Breast epithelium (tissue), 4 donors: ENCODE measurements at regions not wholly inside any gene's neighbourhood (a gene's known extent, or its start where the extent isn't known, plus 50 kb on each side); places are given as distances from the start of the nearest gene placed in this dataset.

Source experiments
- DNase-seq, 2 donors: peaks; one replicate each; pipeline ENCODE4 v3.0.0-alpha.2; 2019; ENCODE audit warnings: low spot score in 2 of 2
- H3K27ac ChIP-seq, 2 donors: fragments of 200-600 bp; sonication (generic) in 1 of 2; one replicate each; pipeline ENCODE4 v1.5.1; 2016 to 2019; ENCODE audit warnings: mild to moderate bottlenecking in 1 of 2
- H3K27me3 ChIP-seq, 2 donors: fragments of 200-600 bp; sonication (generic) in 1 of 2; one replicate each; pipeline versions ENCODE4 v1.5.1 to v1.6.0; 2017 to 2019; ENCODE audit warnings: control low read depth in 1 of 2, mild to moderate bottlenecking in 1 of 2
- H3K36me3 ChIP-seq: fragments of 200-600 bp; one replicate; pipeline ENCODE4 v1.5.1; 2019
- H3K4me1 ChIP-seq, 2 donors: fragments of 200-600 bp; sonication (generic); one replicate each; pipeline ENCODE4 v1.5.1; 2016 to 2019; ENCODE audit warnings: control low read depth in 1 of 2
- H3K4me3 ChIP-seq, 3 donors: fragments of 200-600 bp; sonication (generic); 1 replicate in 2 of 3; 2 replicates in 1 of 3; pipeline ENCODE4 v1.5.1; 2016 to 2019; ENCODE audit warnings: mild to moderate bottlenecking in 3 of 3, moderate library complexity in 2 of 3
- H3K9me3 ChIP-seq, 2 donors: fragments of 200-600 bp; sonication (generic) in 1 of 2; one replicate each; pipeline ENCODE4 v1.5.1; 2016 to 2019; ENCODE audit warnings: control low read depth in 1 of 2
- POLR2A ChIP-seq: fragments of 450-650 bp; IDR thresholded peaks from one replicate; pipeline ENCODE4 v1.6.1; 2016; ENCODE audit warnings: antibody characterized with exemption, mild to moderate bottlenecking, moderate library complexity
- POLR2AphosphoS5 ChIP-seq, 3 donors: sonication (generic); formaldehyde crosslinking; IDR thresholded peaks; one replicate each; pipeline ENCODE4 v1.6.1; 2017; ENCODE audit warnings: antibody characterized with exemption in 3 of 3
- intact Hi-C: fragments of 100-400 bp; cut with DNase I; formaldehyde crosslinking; loops from one replicate; pipeline ENCODE4 v1.15.1; 2023; ENCODE audit warnings: low total_unique reads
- TF ChIP-seq, protein P1 (sequence below), 3 donors: fragments of 450-650 bp; IDR thresholded peaks; one replicate each; pipeline ENCODE4 v1.5.1; 2016 to 2017; ENCODE audit warnings: antibody characterized with exemption in 3 of 3, mild to moderate bottlenecking in 3 of 3, moderate library complexity in 3 of 3

DNA sequence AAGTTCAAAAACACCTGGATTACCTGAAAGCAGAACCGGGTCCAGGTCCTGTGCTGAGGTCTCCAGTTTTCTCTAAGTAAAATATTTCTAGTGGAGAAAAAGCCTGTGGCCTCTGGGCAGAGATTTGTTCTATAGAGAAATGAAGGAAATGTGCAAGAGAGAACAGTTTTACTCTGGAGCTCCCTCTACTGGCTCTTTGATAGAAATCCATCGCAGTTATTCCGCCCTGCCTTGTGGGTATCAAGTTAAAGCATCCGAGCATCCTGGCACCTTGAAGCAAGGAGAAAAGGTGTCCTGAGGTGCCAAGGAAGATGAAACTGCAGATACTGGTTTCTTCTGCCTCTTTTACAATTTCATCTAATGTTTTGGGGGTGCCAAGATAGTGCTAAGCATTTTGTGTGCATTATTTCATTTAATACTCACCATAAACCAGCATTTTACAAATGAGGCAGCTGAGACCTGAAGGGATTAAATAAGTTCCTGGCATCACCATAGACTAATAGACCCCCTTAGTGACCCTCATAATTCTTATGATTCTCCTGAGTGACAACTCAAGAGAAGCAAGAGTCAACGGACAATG is 113.1 kb upstream of the HSD17B12 start:
- H3K27me3 ChIP-seq: peaks cover 0 to 29% of the 10 kb centered on the region in 2 donors
- DNase-seq: no peak
- no peaks in the 10 kb centered on the region for H3K9me3 ChIP-seq
- H3K4me1 ChIP-seq: no peaks in the 10 kb centered on the region
- H3K4me3 ChIP-seq: no peak overlapping the region
- intact Hi-C loops: loop anchor here (10.0 kb wide), 1 partner anchor 243 kb away; no protein-coding TSS in a partner anchor
- TF ChIP-seq POLR2AphosphoS5 (IDR thresholded peaks at IDR 0.05): no peak
- TF ChIP-seq, protein P1, sequence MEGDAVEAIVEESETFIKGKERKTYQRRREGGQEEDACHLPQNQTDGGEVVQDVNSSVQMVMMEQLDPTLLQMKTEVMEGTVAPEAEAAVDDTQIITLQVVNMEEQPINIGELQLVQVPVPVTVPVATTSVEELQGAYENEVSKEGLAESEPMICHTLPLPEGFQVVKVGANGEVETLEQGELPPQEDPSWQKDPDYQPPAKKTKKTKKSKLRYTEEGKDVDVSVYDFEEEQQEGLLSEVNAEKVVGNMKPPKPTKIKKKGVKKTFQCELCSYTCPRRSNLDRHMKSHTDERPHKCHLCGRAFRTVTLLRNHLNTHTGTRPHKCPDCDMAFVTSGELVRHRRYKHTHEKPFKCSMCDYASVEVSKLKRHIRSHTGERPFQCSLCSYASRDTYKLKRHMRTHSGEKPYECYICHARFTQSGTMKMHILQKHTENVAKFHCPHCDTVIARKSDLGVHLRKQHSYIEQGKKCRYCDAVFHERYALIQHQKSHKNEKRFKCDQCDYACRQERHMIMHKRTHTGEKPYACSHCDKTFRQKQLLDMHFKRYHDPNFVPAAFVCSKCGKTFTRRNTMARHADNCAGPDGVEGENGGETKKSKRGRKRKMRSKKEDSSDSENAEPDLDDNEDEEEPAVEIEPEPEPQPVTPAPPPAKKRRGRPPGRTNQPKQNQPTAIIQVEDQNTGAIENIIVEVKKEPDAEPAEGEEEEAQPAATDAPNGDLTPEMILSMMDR (IDR thresholded peaks at IDR 0.05): peak in 2 of 3 donors; percentile 23 to 47
- H3K27ac ChIP-seq: no peak overlapping the region
- no peaks in the 10 kb centered on the region for H3K36me3 ChIP-seq

DNA sequence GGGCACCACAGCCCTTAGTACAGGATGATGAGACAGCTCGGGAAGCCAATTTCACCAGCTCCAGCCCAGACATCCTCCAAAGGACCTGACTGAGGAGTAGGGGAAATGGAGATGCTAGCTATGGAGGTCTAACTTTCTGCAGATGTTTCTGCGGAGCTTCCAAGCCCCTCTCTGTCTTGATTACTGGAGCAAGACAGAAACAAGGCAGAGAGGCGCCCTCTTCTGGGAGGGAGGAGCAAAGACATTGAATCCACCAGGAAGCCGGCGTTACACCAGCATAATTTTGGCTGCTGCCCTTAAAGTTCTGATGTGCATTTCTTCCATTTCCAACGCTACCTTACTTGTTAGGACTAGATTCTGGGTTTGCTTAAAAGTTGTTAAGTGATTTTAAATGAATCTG is 107.3 kb upstream of the HSD17B12 start:
- H3K9me3 ChIP-seq: no peaks in the 10 kb centered on the region
- H3K27ac ChIP-seq: no peak overlapping the region
- peaks cover 0 to 75% of the 10 kb centered on the region in 2 donors for H3K27me3 ChIP-seq
- DNase-seq: no peak
- no peaks in the 10 kb centered on the region for H3K36me3 ChIP-seq
- no peak overlapping the region for H3K4me3 ChIP-seq
- no peak for TF ChIP-seq POLR2A
- TF ChIP-seq POLR2AphosphoS5 (IDR thresholded peaks at IDR 0.05): no peak
- TF ChIP-seq, protein P1 (IDR thresholded peaks at IDR 0.05): no peak
- H3K4me1 ChIP-seq: no peaks in the 10 kb centered on the region
- intact Hi-C loops: loop anchor here (5.0 kb wide), 1 partner anchor 1149 kb away; no protein-coding TSS in a partner anchor

DNA sequence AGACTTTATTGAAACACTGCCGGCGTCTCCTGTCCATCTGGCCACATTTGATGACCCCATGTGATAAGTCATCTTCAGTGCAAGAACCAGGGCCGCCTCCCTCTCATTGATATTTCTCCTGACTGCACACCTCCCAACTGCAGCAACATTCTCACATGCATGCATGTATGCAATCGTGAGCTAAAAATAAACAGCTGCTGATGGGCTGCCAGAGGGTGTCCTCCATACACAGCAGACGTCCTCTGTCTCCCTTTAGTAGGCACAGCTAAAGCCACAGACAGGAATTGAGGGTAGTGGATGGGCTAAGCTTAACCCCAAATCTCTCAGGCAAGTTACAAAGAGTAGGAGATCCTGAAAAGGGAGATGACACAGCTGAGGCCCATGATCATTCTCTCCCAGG is 106.7 kb upstream of the HSD17B12 start:
- no peak for TF ChIP-seq POLR2AphosphoS5 (IDR thresholded peaks at IDR 0.05)
- TF ChIP-seq, protein P1 (IDR thresholded peaks at IDR 0.05): no peak
- no peak for TF ChIP-seq POLR2A
- Histone ChIP-seq H3K4me3 (no peak overlapping the region), H3K9me3 (no peaks in the 10 kb centered on the region), H3K27me3 (peaks cover 0 to 81% of the 10 kb centered on the region in 2 donors), H3K27ac (no peak overlapping the region), H3K36me3 (no peaks in the 10 kb centered on the region), H3K4me1 (no peaks in the 10 kb centered on the region)
- intact Hi-C loops: loop anchor here (5.0 kb wide), 1 partner anchor 1148 kb away; no protein-coding TSS in a partner anchor
- DNase-seq: no peak

DNA sequence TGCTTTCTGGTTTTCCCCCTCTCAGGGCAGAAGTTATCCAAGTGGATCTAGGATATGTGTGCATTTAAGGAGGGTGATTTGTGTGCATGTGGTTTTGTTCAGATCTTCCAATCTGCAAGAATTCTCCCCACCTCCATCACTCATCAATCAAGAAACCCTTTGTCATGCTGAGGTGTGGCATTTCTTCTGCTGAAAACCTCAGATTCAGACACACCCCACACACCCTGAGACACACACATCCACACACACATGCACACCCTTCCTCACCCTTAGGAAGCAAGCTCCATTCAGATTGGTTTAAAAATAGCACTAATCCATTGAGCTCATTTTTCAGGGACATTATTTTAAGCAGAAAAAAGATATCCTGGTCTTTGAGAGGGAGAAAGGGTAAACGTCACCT is 106.1 kb upstream of the HSD17B12 start:
- intact Hi-C loops: loop anchor here (5.0 kb wide), 1 partner anchor 1148 kb away; no protein-coding TSS in a partner anchor
- no peak for TF ChIP-seq POLR2AphosphoS5 (IDR thresholded peaks at IDR 0.05)
- TF ChIP-seq, protein P1 (IDR thresholded peaks at IDR 0.05): no peak
- TF ChIP-seq POLR2A: no peak
- DNase-seq: no peak
- Histone ChIP-seq H3K27me3 (peaks cover 0 to 84% of the 10 kb centered on the region in 2 donors), H3K27ac (no peak overlapping the region), H3K4me3 (no peak overlapping the region), H3K4me1 (peaks cover 0 to 4% of the 10 kb centered on the region in 2 donors), H3K36me3 (no peaks in the 10 kb centered on the region), H3K9me3 (no peaks in the 10 kb centered on the region)
